H1 (cell line): ENCODE measurements at regions not wholly inside any gene's neighbourhood (a gene's known extent, or its start where the extent isn't known, plus 50 kb on each side); places are given as distances from the start of the nearest gene placed in this dataset.

Source experiments
- CTCF ChIA-PET: fragments of 300-600 bp; sonication (Branson Sonifier 250); formaldehyde crosslinking; loops from one replicate; lab custom pipeline; 2021; ENCODE audit not compliant: partially characterized antibody; lab: Charles Lee
- POLR2A ChIA-PET: fragments of 300-600 bp; sonication (Branson Sonifier 250); formaldehyde crosslinking; loops from one replicate; lab custom pipeline; 2021; ENCODE audit warnings: inconsistent platforms; ENCODE audit not compliant: partially characterized antibody; lab: Charles Lee
- DNase-seq, 2 experiments: peaks; one replicate each; pipeline versions ENCODE4 v3.0.0 to v3.0.0-alpha.2; 2010 to 2022; ENCODE audit warnings: low spot score in 2 of 2, low read depth in 1 of 2, mixed read lengths in 1 of 2
- FAIRE-seq: peaks from 2 replicates; lab custom pipeline; 2011; peaks lifted over from hg19 to GRCh38; lab: Jason Lieb, UNC
- H2AFZ ChIP-seq: 2 replicates; pipeline ENCODE4 v1.8.1; 2012; ENCODE audit warnings: low read length, inconsistent platforms
- H2AK5ac ChIP-seq: 2 replicates; pipeline ENCODE4 v1.6.1; 2013; ENCODE audit warnings: low read depth, low read length
- H2BK120ac ChIP-seq: replicated peaks from 2 replicates; pipeline ENCODE3; 2013; ENCODE audit warnings: low read depth, low read length, inconsistent platforms
- H2BK12ac ChIP-seq: 2 replicates; pipeline ENCODE4 v1.6.1; 2013; ENCODE audit warnings: low read depth, low read length
- H2BK15ac ChIP-seq: 2 replicates; pipeline ENCODE4 v1.6.1; 2013; ENCODE audit warnings: low read length
- H2BK20ac ChIP-seq: 2 replicates; pipeline ENCODE4 v1.6.1; 2013; ENCODE audit warnings: low read length
- H2BK5ac ChIP-seq: 2 replicates; pipeline ENCODE4 v1.6.1; 2013; ENCODE audit warnings: low read depth, low read length
- H3K14ac ChIP-seq: 2 replicates; pipeline ENCODE4 v1.6.1; 2013; ENCODE audit warnings: inconsistent platforms; ENCODE audit not compliant: insufficient read length
- H3K18ac ChIP-seq: 2 replicates; pipeline ENCODE4 v1.6.1; 2013; ENCODE audit warnings: low read length; ENCODE audit errors: extremely low read depth
- H3K23ac ChIP-seq: 2 replicates; pipeline ENCODE4 v1.6.1; 2013; ENCODE audit warnings: inconsistent platforms; ENCODE audit not compliant: insufficient read length
- H3K23me2 ChIP-seq: 2 replicates; pipeline ENCODE4 v1.6.1; 2013; ENCODE audit warnings: low read depth, low read length
- H3K27ac ChIP-seq: 2 replicates; pipeline ENCODE4 v1.6.1; 2011; ENCODE audit warnings: low read depth, low read length, inconsistent platforms
- H3K27me3 ChIP-seq, 4 experiments: replicated peaks in 1 of 4; 1 replicate in 1 of 4; 2 replicates in 3 of 4; pipeline versions ENCODE4 v1.6.1 to v1.8.1; 2011 to 2013; ENCODE audit warnings: low read length in 3 of 4, mild to moderate bottlenecking in 3 of 4, inconsistent platforms in 2 of 4, mixed read lengths in 2 of 4, moderate library complexity in 1 of 4; ENCODE audit not compliant: control insufficient read depth in 3 of 4, insufficient read depth in 3 of 4; ENCODE audit errors: extremely low read depth in 1 of 4
- H3K36me3 ChIP-seq, 4 experiments: 2 replicates each; pipeline versions ENCODE4 v1.6.1 to v1.8.1; 2011 to 2013; ENCODE audit warnings: mild to moderate bottlenecking in 4 of 4, low read length in 3 of 4, moderate library complexity in 2 of 4, control low read depth in 1 of 4, inconsistent platforms in 1 of 4; ENCODE audit not compliant: insufficient read depth in 4 of 4, control insufficient read depth in 2 of 4
- H3K4ac ChIP-seq: replicated peaks from 2 replicates; pipeline ENCODE3; 2013; ENCODE audit warnings: low read length, low read depth, mixed read lengths, inconsistent platforms; ENCODE audit not compliant: insufficient read length
- H3K4me1 ChIP-seq, 4 experiments: replicated peaks in 1 of 4; 1 replicate in 1 of 4; 2 replicates in 3 of 4; pipeline versions ENCODE4 v1.6.1 to v1.8.1; 2011 to 2013; ENCODE audit warnings: low read length in 3 of 4, inconsistent platforms in 2 of 4, mixed read lengths in 1 of 4; ENCODE audit not compliant: insufficient read depth in 4 of 4, control insufficient read depth in 3 of 4
- H3K4me2 ChIP-seq, 2 experiments: 2 replicates each; pipeline versions ENCODE4 v1.6.1 to v1.8.1; 2011 to 2013; ENCODE audit warnings: low read depth in 2 of 2, low read length in 2 of 2, control low read depth in 1 of 2, inconsistent platforms in 1 of 2, mild to moderate bottlenecking in 1 of 2; ENCODE audit not compliant: insufficient read depth in 1 of 2
- H3K4me3 ChIP-seq, 4 experiments: fragments of 200-600, 300-600 bp in 1 of 4; sonication (generic), shearing (Covaris generic), sonication (Bioruptor Twin) in 1 of 4; 2 replicates each; pipeline versions ENCODE4 v1.5.1 to v1.8.1; 2011 to 2016; ENCODE audit warnings: low read length in 4 of 4, low read depth in 3 of 4, control low read depth in 2 of 4, inconsistent platforms in 2 of 4, mild to moderate bottlenecking in 2 of 4, mixed read lengths in 1 of 4, moderate library complexity in 1 of 4; ENCODE audit not compliant: insufficient read depth in 2 of 4; ENCODE audit errors: extremely low read depth in 1 of 4
- H3K56ac ChIP-seq: replicated peaks from 2 replicates; pipeline ENCODE3; 2013; ENCODE audit warnings: low read depth, mild to moderate bottlenecking, mixed read lengths, low read length, inconsistent platforms; ENCODE audit not compliant: insufficient read length
- H3K79me1 ChIP-seq: 2 replicates; pipeline ENCODE4 v1.6.1; 2013; ENCODE audit warnings: low read depth, low read length, control low read depth
- H3K79me2 ChIP-seq, 2 experiments: 2 replicates each; pipeline versions ENCODE4 v1.6.1 to v1.8.1; 2012 to 2013; ENCODE audit warnings: low read length in 2 of 2, mild to moderate bottlenecking in 2 of 2, inconsistent platforms in 1 of 2; ENCODE audit not compliant: insufficient read depth in 2 of 2, control insufficient read depth in 1 of 2
- H3K9ac ChIP-seq, 4 experiments: replicated peaks in 1 of 4; 1 replicate in 1 of 4; 2 replicates in 3 of 4; pipeline versions ENCODE4 v1.6.1 to v1.8.1; 2011 to 2013; ENCODE audit warnings: low read depth in 3 of 4, low read length in 3 of 4, control low read depth in 2 of 4, mild to moderate bottlenecking in 2 of 4, moderate library complexity in 2 of 4, inconsistent platforms in 1 of 4; ENCODE audit errors: extremely low read depth in 1 of 4
- H3K9me3 ChIP-seq, 2 experiments: 2 replicates each; pipeline versions ENCODE4 v1.6.1 to v1.8.1; 2012 to 2013; ENCODE audit warnings: mild to moderate bottlenecking in 2 of 2, moderate library complexity in 2 of 2, control low read depth in 1 of 2, inconsistent platforms in 1 of 2, low read depth in 1 of 2, low read length in 1 of 2, mixed read lengths in 1 of 2; ENCODE audit not compliant: insufficient read depth in 2 of 2
- H4K20me1 ChIP-seq, 2 experiments: replicated peaks in 1 of 2; 2 replicates each; pipeline versions ENCODE3 to v1.8.1; 2011 to 2013; ENCODE audit warnings: inconsistent platforms in 2 of 2, low read length in 2 of 2, mild to moderate bottlenecking in 1 of 2; ENCODE audit not compliant: insufficient read depth in 2 of 2, control insufficient read depth in 1 of 2
- H4K5ac ChIP-seq: 2 replicates; pipeline ENCODE4 v1.6.1; 2013; ENCODE audit warnings: low read length, low read depth, mixed read lengths, inconsistent platforms; ENCODE audit not compliant: insufficient read length
- H4K8ac ChIP-seq: 2 replicates; pipeline ENCODE4 v1.8.0; 2013; ENCODE audit warnings: mild to moderate bottlenecking, moderate library complexity, low read length, inconsistent platforms; ENCODE audit not compliant: insufficient read depth; ENCODE audit errors: extremely low read depth
- H4K91ac ChIP-seq: replicated peaks from 2 replicates; pipeline ENCODE3; 2013; ENCODE audit warnings: low read length, mixed read lengths, inconsistent platforms; ENCODE audit not compliant: insufficient read length
- CHD1 ChIP-seq: IDR thresholded peaks from 2 replicates; pipeline ENCODE4 v1.6.1; 2012; ENCODE audit warnings: low read depth, low read length, improper control_type of control experiment
- FOSL1 ChIP-seq: IDR thresholded peaks from 2 replicates; pipeline ENCODE4 v1.6.1; 2011; ENCODE audit warnings: mild to moderate bottlenecking, low read depth, low read length, moderate library complexity; ENCODE audit not compliant: insufficient read depth
- KDM1A ChIP-seq: fragments of 200-600, 300-600 bp; sonication (generic); IDR thresholded peaks from 2 replicates; pipeline ENCODE4 v1.7.1; 2016; ENCODE audit warnings: mild to moderate bottlenecking, low read length, borderline replicate concordance
- WGBS, 2 experiments: shearing (Covaris generic) in 1 of 2; methylation state at CpG; one replicate each; pipeline versions ENCODE4 v1.1.6 to v1.1.7; 2013 to 2015; ENCODE audit warnings: low lambda C conversion rate in 2 of 2, mixed read lengths in 2 of 2, inconsistent platforms in 1 of 2, low coverage in 1 of 2, missing lambda C conversion rate in 1 of 2; ENCODE audit not compliant: insufficient replicate concordance in 2 of 2, insufficient coverage in 1 of 2, insufficient read length in 1 of 2; ENCODE audit errors: extremely low coverage in 1 of 2, missing lambda C conversion rate in 1 of 2; 5-methylcytosine and 5-hydroxymethylcytosine counted together

DNA sequence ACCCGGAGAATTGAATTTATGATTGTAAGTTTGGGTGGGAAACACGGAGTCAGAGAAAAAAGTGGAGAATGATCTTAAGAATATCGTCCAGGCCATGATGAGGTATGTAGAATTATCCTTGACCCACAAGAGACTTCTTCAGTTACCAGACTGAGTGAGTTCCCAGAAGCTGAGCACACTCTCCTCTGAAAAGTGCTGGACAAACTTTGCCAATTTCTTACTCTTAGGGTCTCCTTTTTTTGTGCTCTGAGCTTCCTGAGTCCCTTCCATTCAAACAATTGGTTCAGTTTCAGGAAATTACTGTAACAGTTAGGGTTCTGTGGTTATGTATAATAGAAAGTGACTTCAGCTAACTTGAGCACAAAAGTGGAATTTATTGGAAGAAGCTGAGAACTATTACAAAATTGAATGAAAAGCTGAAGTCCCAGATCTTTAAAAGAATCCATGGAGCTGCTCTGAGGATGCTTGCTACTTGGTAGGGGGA is 50.6 kb upstream of the EHBP1 start:
- Histone ChIP-seq H4K5ac (no peak overlapping the region), H3K56ac (no peak overlapping the region), H2AK5ac (no peak overlapping the region; the same call in 1 of the 2 replicates), H4K8ac (no peak overlapping the region), H3K23ac (no peak overlapping the region), H2BK120ac (no peak overlapping the region), H3K9ac (no peak overlapping the region), H3K79me1 (no peaks in the 10 kb centered on the region), H3K27ac (no peak overlapping the region), H2BK15ac (no peak overlapping the region), H3K27me3 (no peaks in the 10 kb centered on the region), H4K91ac (no peak overlapping the region), H3K18ac (no peak overlapping the region), H3K9me3 (peaks cover 3 to 6% of the 10 kb centered on the region in 2 experiments; a peak in 1 of 4 replicates), H3K4me2 (no peak overlapping the region), H4K20me1 (no peaks in the 10 kb centered on the region), H2BK20ac (no peak overlapping the region), H2BK12ac (no peak overlapping the region), H3K79me2 (no peaks in the 10 kb centered on the region), H3K36me3 (no peaks in the 10 kb centered on the region), H3K4me1 (no peaks in the 10 kb centered on the region), H3K4ac (no peak overlapping the region), H3K23me2 (no peaks in the 10 kb centered on the region), H2BK5ac (no peak overlapping the region), H3K14ac (no peak overlapping the region), H3K4me3 (no peak overlapping the region), H2AFZ (no peak overlapping the region)
- WGBS, 2 experiments, result 83 to 100% methylated on average over 1 to 3 of the region's 3 CpGs
- TF ChIP-seq FOSL1 (no peak), KDM1A (no peak), CHD1 (no peak)
- ChIA-PET CTCF (interaction anchor here (1.0 kb wide), 1 partner anchor 745 kb away, joined by 3 read pairs; no protein-coding TSS in a partner anchor), POLR2A (interaction anchor here (1.1 kb wide), 1 partner anchor 18 kb away, joined by 3 read pairs; no protein-coding TSS in a partner anchor)
- FAIRE-seq, result no peak
- DNase-seq, result no peak
